GM10248 (cell line): ENCODE measurements at regions not wholly inside any gene's neighbourhood (a gene's known extent, or its start where the extent isn't known, plus 50 kb on each side); places are given as distances from the start of the nearest gene placed in this dataset.
"Not testable (repeated sequence)": the region's sequence is repeated elsewhere in the genome, so short reads cannot be mapped to it uniquely, and the experiment has no call there.

Source experiments
- CTCF ChIA-PET: fragments of 300-600 bp; sonication (Branson Sonifier 250); formaldehyde crosslinking; extraction: SDS; loops from one replicate; lab custom pipeline; 2021; ENCODE audit warnings: antibody characterized with exemption; lab: Yijun Ruan, JAX
- POLR2A ChIA-PET: fragments of 350-650 bp; sonication (Branson Sonifier 250); formaldehyde crosslinking; extraction: SDS; loops from one replicate; lab custom pipeline; 2020; ENCODE audit warnings: antibody characterized with exemption; lab: Yijun Ruan, JAX
- DNase-seq: peaks from one replicate; pipeline ENCODE4 v3.0.0; 2012; ENCODE audit errors: extremely low spot score
- TF ChIP-seq, protein P1 (sequence below): IDR thresholded peaks from 2 replicates; pipeline ENCODE4 v1.5.1; 2012; ENCODE audit warnings: mild to moderate bottlenecking, low read depth; ENCODE audit errors: extremely low read depth, missing control alignments, control extremely low read depth

DNA sequence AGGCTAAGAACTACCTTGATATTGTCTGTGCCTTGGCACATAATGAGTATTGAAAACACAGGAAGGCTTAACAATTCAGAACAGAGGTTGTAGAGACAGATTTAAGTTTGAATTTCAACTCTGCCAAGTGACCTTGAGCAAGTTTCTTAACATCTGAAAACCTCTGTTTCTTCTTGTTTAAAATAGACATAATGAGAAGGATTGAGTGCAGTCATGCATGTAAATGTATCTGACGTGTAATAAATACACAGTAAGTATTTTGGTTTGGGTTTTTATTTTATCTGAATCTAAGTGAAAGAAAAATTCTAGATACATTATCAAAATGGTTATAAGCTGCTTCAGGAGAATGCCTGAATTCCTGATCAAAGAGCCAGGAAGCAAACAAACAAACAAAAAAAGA lies 111.9 kb downstream of the ANXA5 start:
- CTCF ChIA-PET = no interaction called here
- POLR2A ChIA-PET = no interaction called here
- no peak for DNase-seq
- TF ChIP-seq, protein P1, sequence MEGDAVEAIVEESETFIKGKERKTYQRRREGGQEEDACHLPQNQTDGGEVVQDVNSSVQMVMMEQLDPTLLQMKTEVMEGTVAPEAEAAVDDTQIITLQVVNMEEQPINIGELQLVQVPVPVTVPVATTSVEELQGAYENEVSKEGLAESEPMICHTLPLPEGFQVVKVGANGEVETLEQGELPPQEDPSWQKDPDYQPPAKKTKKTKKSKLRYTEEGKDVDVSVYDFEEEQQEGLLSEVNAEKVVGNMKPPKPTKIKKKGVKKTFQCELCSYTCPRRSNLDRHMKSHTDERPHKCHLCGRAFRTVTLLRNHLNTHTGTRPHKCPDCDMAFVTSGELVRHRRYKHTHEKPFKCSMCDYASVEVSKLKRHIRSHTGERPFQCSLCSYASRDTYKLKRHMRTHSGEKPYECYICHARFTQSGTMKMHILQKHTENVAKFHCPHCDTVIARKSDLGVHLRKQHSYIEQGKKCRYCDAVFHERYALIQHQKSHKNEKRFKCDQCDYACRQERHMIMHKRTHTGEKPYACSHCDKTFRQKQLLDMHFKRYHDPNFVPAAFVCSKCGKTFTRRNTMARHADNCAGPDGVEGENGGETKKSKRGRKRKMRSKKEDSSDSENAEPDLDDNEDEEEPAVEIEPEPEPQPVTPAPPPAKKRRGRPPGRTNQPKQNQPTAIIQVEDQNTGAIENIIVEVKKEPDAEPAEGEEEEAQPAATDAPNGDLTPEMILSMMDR = no peak

DNA sequence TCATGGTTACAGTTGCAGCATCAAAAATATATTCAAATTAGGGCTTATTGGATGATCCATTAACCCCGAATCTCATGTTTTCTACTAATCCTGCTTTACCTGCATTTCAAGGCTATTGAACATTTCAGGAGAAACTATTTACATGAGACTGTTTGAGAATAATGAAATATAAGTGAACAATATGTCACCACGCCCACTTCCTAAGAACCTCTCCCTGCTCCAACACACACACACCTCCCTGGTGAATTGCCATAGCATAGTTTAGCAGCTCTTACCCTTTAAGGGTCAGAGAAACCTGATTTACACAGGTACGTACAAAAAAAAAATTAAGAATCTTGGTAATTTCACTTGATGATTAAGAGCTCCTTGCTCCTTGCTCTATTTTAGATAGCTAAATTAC lies 113.4 kb downstream of the ANXA5 start:
- no peak for DNase-seq
- TF ChIP-seq, protein P1 = no peak
- POLR2A ChIA-PET = no interaction called here
- CTCF ChIA-PET = interaction anchor here (1.0 kb wide), 1 partner anchor 12 kb away, joined by 3 read pairs; no protein-coding TSS in a partner anchor

DNA sequence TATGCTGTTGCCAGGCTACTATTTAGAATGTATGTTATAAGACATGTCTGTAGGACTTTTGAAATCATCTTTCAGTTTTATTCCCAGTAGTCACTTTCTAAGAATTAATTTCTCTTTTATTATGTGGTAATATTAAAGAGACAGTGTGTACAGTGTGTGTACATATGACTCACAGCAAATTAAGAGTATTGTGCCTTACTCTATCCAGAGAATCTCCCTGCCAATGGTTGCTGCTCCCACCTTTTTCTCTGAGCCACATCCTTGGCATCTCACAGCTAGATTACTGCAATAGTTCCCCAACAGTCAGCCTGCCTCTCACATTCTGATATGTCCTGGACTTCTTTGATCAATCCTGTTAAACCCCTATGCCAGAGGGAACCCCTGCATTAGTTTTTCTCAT lies 114.5 kb downstream of the ANXA5 start:
- POLR2A ChIA-PET = no interaction called here
- no peak for DNase-seq
- TF ChIP-seq, protein P1 = no peak
- CTCF ChIA-PET = no interaction called here

DNA sequence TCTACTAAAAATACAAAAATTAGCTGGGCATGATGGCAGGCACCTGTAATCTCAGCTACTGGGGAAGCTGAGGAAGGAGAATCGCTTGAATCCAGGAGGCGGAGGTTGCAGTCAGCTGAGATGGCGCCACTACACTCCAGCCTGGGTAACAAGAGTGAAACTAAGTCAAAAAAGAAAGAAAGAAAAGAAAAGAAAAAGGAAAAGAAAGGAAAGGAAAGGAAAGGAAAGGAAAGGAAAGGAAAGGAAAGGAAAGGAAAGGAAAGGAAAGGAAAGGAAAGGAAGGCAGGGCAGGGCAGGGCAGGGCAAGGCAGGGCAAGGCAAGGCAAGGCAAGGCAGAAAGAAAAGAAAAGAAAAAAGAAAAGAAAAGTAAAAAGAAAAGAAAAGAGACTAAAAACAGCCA lies 121.4 kb downstream of the ANXA5 start:
- CTCF ChIA-PET, DNase-seq, POLR2A ChIA-PET: not testable (repeated sequence)

DNA sequence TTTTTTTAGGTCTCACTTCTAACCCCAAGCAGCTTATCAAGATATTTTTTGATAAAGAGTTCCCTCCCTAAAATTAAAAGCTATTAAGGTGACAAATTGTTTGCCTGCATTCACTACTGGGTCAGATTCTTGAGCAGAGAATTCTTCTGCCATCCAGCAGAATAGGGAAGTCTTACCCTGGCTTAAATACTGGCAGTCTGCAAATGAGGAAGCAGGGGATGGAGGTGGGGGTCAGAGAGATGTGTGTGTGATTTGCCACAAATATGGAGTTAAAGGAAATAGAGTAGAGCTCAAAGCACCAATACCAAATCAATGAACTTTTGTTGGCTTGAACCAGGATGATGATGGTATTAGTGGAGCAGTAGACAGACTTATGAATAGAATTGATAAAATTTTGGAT lies 122.2 kb downstream of the ANXA5 start:
- POLR2A ChIA-PET = no interaction called here
- CTCF ChIA-PET = interaction anchor here (1.2 kb wide), 1 partner anchor 14 kb away, joined by 3 read pairs; no protein-coding TSS in a partner anchor
- TF ChIP-seq, protein P1 = no peak
- DNase-seq = no peak

DNA sequence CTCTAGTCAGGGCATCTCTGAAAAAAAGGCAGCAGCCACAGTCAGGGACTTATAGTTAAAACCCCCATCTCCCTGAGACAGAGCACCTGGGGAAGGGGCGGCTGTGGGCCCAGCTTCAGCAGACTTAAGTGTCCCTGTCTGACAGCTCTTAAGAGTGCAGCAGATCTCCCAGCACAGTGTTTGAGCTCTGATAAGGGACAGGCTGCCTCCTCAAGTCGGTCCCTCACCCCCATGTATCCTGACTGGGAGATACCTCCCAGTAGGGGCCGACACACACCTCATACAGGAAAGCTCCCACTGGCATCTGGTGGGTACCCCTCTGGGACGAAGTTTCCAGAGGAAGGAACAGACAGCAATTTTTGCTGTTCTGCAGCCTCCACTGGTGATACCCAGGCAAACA lies 129.0 kb downstream of the ANXA5 start:
- no peak for DNase-seq
- ChIA-PET CTCF (no interaction called here), POLR2A (no interaction called here)
- TF ChIP-seq, protein P1 = no peak

DNA sequence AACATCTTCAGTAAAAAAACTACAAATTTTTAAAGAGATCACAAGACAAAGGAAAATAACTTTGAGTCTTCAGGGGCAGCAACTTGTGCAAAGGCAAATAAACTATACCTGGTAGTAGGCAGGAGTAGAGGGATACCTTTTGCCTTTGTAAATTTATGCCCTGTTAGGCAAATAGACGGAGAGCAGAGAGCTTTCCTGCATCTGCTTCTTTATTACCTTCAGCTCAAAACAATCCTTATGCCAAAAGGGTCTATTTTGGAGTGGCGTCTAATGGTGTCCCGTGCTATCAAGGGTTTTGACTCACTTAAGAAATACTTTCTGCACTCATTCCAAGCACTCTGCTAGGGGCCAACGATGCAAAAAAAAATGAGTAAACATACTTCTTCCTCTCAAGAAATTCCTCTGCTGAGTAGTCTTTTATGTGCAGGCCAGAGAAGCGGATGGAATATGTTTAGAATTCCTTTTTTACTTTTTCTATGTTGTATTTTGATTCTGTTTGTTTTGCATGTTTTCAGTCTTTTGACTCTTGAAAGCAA lies 131.9 kb downstream of the ANXA5 start:
- no peak for DNase-seq

More for the DNA sequence above, 131.9 kb downstream of the ANXA5 start:
- TF ChIP-seq, protein P1 = no peak
- ChIA-PET POLR2A (no interaction called here), CTCF (no interaction called here)
